BE2C (cell line): ENCODE measurements at regions not wholly inside any gene's neighbourhood (a gene's known extent, or its start where the extent isn't known, plus 50 kb on each side); places are given as distances from the start of the nearest gene placed in this dataset.

Source experiments
- DNase-seq: peaks from one replicate; pipeline ENCODE4 v3.0.0-alpha.2; 2020
- H3K27me3 ChIP-seq: fragments of 250-450 bp; sonication (Bioruptor Pico); 2 replicates; pipeline ENCODE4 v1.5.1; 2020; ENCODE audit warnings: mild to moderate bottlenecking
- H3K36me3 ChIP-seq: fragments of 250-450 bp; sonication (Bioruptor Pico); 2 replicates; pipeline ENCODE4 v1.5.1; 2020; ENCODE audit warnings: mild to moderate bottlenecking
- H3K4me1 ChIP-seq: fragments of 250-450 bp; sonication (Bioruptor Pico); 2 replicates; pipeline ENCODE4 v1.5.1; 2020
- H3K4me3 ChIP-seq: 2 replicates; pipeline ENCODE4 v1.5.1; 2011; ENCODE audit warnings: low read depth, low read length
- H3K9me3 ChIP-seq: fragments of 250-450 bp; sonication (Bioruptor Pico); 2 replicates; pipeline ENCODE4 v1.5.1; 2020
- TF ChIP-seq, protein P1 (sequence below): IDR thresholded peaks from 2 replicates; pipeline ENCODE4 v1.5.1; 2012; ENCODE audit warnings: mild to moderate bottlenecking, low read depth, low read length

DNA sequence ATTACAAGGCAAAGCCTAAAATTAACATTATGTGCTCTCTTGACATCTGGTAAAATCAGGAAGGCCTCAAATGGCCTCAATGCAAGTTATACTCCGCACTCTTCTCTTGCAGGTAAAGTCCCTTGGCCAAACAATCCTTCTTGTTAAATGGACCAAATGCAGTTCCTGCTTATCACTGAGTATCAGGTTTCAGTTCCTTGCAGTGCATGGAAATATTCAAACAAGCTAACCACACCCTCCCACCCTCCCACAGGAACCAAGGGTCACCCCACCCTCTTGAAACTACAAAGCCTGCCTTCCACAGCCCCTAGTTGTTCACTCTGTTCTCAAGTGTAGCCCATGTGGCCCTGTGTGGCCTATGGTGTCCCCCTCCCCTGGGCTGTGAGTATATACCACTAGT is 171.9 kb upstream of the CADPS start:
- H3K4me1 ChIP-seq = peaks cover 4% of the 10 kb centered on the region; the same call in 1 of the 2 replicates
- H3K27me3 ChIP-seq = no peaks in the 10 kb centered on the region
- H3K4me3 ChIP-seq = no peak overlapping the region
- no peaks in the 10 kb centered on the region for H3K36me3 ChIP-seq
- H3K9me3 ChIP-seq = no peaks in the 10 kb centered on the region
- TF ChIP-seq, protein P1, sequence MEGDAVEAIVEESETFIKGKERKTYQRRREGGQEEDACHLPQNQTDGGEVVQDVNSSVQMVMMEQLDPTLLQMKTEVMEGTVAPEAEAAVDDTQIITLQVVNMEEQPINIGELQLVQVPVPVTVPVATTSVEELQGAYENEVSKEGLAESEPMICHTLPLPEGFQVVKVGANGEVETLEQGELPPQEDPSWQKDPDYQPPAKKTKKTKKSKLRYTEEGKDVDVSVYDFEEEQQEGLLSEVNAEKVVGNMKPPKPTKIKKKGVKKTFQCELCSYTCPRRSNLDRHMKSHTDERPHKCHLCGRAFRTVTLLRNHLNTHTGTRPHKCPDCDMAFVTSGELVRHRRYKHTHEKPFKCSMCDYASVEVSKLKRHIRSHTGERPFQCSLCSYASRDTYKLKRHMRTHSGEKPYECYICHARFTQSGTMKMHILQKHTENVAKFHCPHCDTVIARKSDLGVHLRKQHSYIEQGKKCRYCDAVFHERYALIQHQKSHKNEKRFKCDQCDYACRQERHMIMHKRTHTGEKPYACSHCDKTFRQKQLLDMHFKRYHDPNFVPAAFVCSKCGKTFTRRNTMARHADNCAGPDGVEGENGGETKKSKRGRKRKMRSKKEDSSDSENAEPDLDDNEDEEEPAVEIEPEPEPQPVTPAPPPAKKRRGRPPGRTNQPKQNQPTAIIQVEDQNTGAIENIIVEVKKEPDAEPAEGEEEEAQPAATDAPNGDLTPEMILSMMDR = no peak
- DNase-seq = no peak

DNA sequence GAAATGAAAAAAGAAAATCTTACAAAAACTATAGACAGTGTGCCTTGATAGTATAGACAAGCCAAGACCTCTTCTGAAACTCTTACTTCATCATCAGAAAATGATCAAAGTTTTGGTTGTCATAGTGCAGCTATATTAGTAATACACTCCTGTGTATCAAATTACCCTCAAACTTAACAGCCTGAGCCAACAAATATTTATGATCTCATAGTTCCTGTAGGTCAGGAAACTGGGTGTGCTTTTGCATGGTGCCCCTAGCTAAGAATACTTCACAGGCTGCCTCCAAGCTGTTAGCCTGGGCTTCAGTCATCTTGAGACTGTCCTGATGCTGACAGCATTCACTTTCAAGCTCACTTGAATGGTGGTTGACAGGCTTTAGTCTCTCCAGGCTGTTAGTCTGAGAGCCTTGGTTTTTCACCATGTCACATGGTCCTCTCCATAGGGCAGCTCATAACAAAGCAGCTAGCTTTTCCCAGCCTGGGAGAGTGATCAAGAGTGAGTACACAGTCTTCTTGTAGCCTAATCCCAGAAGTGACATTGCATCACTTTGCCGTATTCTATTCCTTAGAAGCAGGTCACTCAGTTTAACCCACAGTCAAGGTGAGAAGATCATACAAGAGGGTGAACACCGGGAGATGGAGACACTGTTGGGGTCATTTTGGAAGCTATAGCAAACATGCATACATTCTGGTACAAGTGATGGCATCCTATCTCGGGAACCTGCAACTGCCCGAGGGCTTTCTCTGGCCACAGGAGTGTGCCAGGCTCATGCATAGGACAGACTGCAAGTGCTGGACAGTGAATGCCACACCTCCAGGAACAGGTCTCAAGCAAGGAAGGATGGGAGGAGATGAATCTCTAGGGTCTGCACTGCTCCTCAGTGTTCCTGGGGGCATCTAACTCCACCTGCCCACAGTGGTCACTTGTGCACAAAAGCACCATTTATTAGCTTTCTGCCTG is 173.4 kb upstream of the CADPS start:
- H3K9me3 ChIP-seq = no peaks in the 10 kb centered on the region
- no peaks in the 10 kb centered on the region for H3K27me3 ChIP-seq
- DNase-seq = no peak
- no peak overlapping the region for H3K4me3 ChIP-seq
- H3K4me1 ChIP-seq = peaks cover 6% of the 10 kb centered on the region
- H3K36me3 ChIP-seq = no peaks in the 10 kb centered on the region
- TF ChIP-seq, protein P1 = no peak

DNA sequence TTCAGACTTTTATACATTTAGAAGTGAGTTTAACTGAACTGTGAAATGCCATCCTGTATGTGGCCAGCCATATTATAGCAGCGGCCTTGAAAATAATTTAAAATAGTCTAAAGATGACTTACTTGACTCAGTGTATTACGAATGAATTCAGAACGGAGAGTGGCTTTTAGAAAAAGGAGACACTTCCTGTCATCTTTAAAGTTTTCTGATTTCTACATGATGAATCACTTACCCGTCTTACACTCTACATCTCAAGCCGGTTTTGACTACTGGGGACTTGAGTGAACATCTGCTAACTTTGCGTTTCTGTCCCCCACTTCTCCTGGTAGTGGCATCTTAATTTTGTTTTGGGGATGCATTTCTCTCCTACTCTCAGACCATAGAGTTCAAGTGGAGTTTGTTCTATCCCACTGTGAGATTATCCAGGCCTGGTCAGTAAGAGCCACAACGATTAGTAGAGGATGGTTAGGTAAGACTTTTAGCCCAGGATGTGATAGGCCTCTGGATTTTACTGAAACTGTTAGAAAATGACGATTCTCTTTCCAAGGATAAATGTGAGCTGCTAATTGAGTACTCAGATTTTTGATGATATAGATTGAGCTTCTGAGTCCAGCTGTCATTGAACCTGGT is 175.4 kb upstream of the CADPS start:
- peaks cover 6% of the 10 kb centered on the region for H3K4me1 ChIP-seq
- no peaks in the 10 kb centered on the region for H3K9me3 ChIP-seq
- no peaks in the 10 kb centered on the region for H3K36me3 ChIP-seq
- H3K27me3 ChIP-seq = no peaks in the 10 kb centered on the region
- no peak overlapping the region for H3K4me3 ChIP-seq
- TF ChIP-seq, protein P1 = no peak
- no peak for DNase-seq

DNA sequence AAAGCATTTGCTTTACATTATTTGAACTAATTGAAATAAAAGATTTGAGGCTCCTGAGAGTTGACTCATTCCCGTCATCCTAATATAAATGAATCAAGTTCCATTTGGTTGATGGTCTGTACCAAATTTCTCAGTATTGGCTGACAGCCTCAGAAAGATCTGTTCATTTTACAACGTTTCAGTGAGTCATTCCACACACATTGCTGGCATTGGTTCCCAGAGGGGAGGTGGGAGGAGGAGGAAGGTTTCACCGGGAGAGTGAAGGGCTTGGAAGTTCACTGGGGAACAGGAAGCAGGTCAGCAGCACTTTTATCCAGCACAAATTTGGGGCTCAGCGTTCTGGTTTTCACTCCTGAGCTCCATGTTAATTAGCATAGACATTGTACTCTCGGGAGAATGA is 176.7 kb upstream of the CADPS start:
- Histone ChIP-seq H3K9me3 (no peaks in the 10 kb centered on the region), H3K4me3 (no peak overlapping the region), H3K27me3 (no peaks in the 10 kb centered on the region), H3K36me3 (no peaks in the 10 kb centered on the region), H3K4me1 (peaks cover 7% of the 10 kb centered on the region)
- TF ChIP-seq, protein P1 = no peak
- DNase-seq = peak; percentile 58

DNA sequence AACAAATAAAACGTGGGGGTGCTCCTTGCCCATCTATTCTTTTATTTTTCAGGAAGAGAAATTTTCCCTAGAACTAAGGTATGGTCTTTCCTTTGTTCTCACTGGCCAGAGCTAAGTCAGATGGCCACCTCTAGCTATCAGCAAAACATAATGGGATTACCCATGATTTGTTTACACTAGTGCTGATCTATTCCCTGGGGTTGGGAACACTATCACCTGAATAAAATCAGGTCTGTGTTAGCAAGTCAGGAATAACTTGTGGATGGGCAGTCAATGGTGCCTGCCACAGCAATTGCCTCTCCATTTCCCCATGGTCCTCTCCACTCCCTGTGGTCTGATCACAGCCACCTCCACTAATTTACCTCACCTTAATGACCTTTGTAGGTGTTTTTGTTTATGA is 181.7 kb upstream of the CADPS start:
- Histone ChIP-seq H3K9me3 (no peaks in the 10 kb centered on the region), H3K27me3 (no peaks in the 10 kb centered on the region), H3K4me3 (no peak overlapping the region), H3K4me1 (peaks cover 7% of the 10 kb centered on the region), H3K36me3 (no peaks in the 10 kb centered on the region)
- DNase-seq = no peak
- TF ChIP-seq, protein P1 = no peak

DNA sequence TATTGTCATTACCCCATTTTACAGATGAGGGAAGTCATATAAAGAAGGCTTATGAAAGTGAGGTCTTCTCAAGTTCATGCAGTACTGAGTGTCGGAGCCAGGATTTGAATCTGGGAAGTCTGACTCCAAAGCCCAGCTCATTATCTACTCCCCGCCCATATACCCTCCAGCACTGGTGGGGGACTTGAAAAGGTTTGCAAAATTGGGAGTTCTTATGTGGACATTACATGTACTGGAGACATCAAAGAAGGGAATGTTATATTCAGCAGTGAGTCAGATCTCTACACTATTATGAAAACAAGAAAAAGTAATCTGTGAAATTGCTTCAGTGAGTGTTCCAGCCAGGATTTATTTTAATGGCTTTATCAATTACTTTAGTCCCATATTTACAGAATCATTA is 185.2 kb upstream of the CADPS start:
- H3K36me3 ChIP-seq = no peaks in the 10 kb centered on the region
- no peak overlapping the region for H3K4me3 ChIP-seq
- H3K4me1 ChIP-seq = peaks cover 5% of the 10 kb centered on the region
- DNase-seq = no peak
- no peaks in the 10 kb centered on the region for H3K9me3 ChIP-seq
- TF ChIP-seq, protein P1 = no peak
- no peaks in the 10 kb centered on the region for H3K27me3 ChIP-seq
